ENCODE measurements at regions not wholly inside any gene's neighbourhood (a gene's known extent, or its start where the extent isn't known, plus 50 kb on each side); places are given as distances from the start of the nearest gene placed in this dataset.
"Not testable (repeated sequence)": the region's sequence is repeated elsewhere in the genome, so short reads cannot be mapped to it uniquely, and the experiment has no call there.

GRCh38 chr5:118310401-118310800, 677.9 kb downstream of the DTWD2 start:
- no peak for ATAC-seq
- Mint-ChIP-seq H3K27me3 (no peaks in the 10 kb centered on the region), H3K9me3 (peaks cover 7 to 19% of the 10 kb centered on the region in 2 donors)

GRCh38 chr5:118303296-118303695, 685.1 kb downstream of the DTWD2 start:
- DNase-seq (no peak), ATAC-seq (no peak)
- H3K27me3 Mint-ChIP-seq = no peaks in the 10 kb centered on the region
- H3K9me3 Mint-ChIP-seq = peaks cover 7 to 19% of the 10 kb centered on the region in 2 donors
- H3K4me1 Mint-ChIP-seq = no peaks in the 10 kb centered on the region
- H3K4me3 Mint-ChIP-seq = no peak overlapping the region
- H3K27ac Mint-ChIP-seq = no peak overlapping the region

More at GRCh38 chr5:118310401-118310800, 677.9 kb downstream of the DTWD2 start:
- no peak overlapping the region for H3K27ac Mint-ChIP-seq
- no peak overlapping the region for H3K4me3 Mint-ChIP-seq
- no peaks in the 10 kb centered on the region for H3K4me1 Mint-ChIP-seq
- no peak for DNase-seq

GRCh38 chr5:118302786-118303185, 685.6 kb downstream of the DTWD2 start:
- no peaks in the 10 kb centered on the region for H3K27me3 Mint-ChIP-seq
- no peak overlapping the region for H3K27ac Mint-ChIP-seq
- H3K4me3 Mint-ChIP-seq = no peak overlapping the region
- ATAC-seq = no peak
- no peaks in the 10 kb centered on the region for H3K4me1 Mint-ChIP-seq
- peaks cover 7 to 15% of the 10 kb centered on the region in 2 donors for H3K9me3 Mint-ChIP-seq
- DNase-seq = no peak

- Mint-ChIP-seq H3K27ac (no peak overlapping the region), H3K9me3 (peaks cover 7 to 8% of the 10 kb centered on the region in 2 donors), H3K4me3 (no peak overlapping the region), H3K4me1 (no peaks in the 10 kb centered on the region), H3K27me3 (no peaks in the 10 kb centered on the region)
- ATAC-seq (no peak), DNase-seq (no peak)
Measured at GRCh38 chr5:118301696-118302095, 686.7 kb downstream of the DTWD2 start.

- Mint-ChIP-seq H3K4me3 (no peak overlapping the region), H3K27me3 (no peaks in the 10 kb centered on the region), H3K4me1 (no peaks in the 10 kb centered on the region), H3K9me3 (peaks cover 7 to 12% of the 10 kb centered on the region in 2 donors), H3K27ac (no peak overlapping the region)
- ATAC-seq (no peak), DNase-seq (no peak)
Measured at GRCh38 chr5:118295045-118295444, 693.3 kb downstream of the DTWD2 start.

GRCh38 chr5:118293378-118293777, 695.0 kb downstream of the DTWD2 start:
- ATAC-seq = no peak
- peaks cover 7 to 12% of the 10 kb centered on the region in 2 donors for H3K9me3 Mint-ChIP-seq
- no peak overlapping the region for H3K4me3 Mint-ChIP-seq
- no peaks in the 10 kb centered on the region for H3K4me1 Mint-ChIP-seq
- DNase-seq = no peak
- no peaks in the 10 kb centered on the region for H3K27me3 Mint-ChIP-seq
- no peak overlapping the region for H3K27ac Mint-ChIP-seq

- H3K27ac Mint-ChIP-seq = no peak overlapping the region
- H3K9me3 Mint-ChIP-seq = peaks cover 14 to 20% of the 10 kb centered on the region in 2 donors
- H3K27me3 Mint-ChIP-seq = no peaks in the 10 kb centered on the region
- no peak for DNase-seq
- H3K4me1 Mint-ChIP-seq = no peaks in the 10 kb centered on the region
- ATAC-seq = no peak
- H3K4me3 Mint-ChIP-seq = no peak overlapping the region
Measured at GRCh38 chr5:118290204-118290603, 698.1 kb downstream of the DTWD2 start.

- DNase-seq, ATAC-seq, H3K4me3 Mint-ChIP-seq, H3K27ac Mint-ChIP-seq, H3K4me1 Mint-ChIP-seq, H3K27me3 Mint-ChIP-seq: not testable (repeated sequence)
- peaks cover 16 to 18% of the 10 kb centered on the region in 2 donors for H3K9me3 Mint-ChIP-seq
Measured at GRCh38 chr5:118284230-118284629, 704.1 kb downstream of the DTWD2 start.

GRCh38 chr5:118282480-118283038, 705.8 kb downstream of the DTWD2 start:
- not testable (repeated sequence) for H3K4me1 Mint-ChIP-seq, H3K27me3 Mint-ChIP-seq, DNase-seq, H3K4me3 Mint-ChIP-seq, H3K27ac Mint-ChIP-seq
- H3K9me3 Mint-ChIP-seq = peaks cover 16 to 18% of the 10 kb centered on the region in 2 donors
- peak; percentile 71 for ATAC-seq

GRCh38 chr5:118279540-118280294, 708.6 kb downstream of the DTWD2 start:
- Mint-ChIP-seq H3K9me3 (peaks cover 9 to 17% of the 10 kb centered on the region in 2 donors), H3K4me3 (no peak overlapping the region), H3K27me3 (no peaks in the 10 kb centered on the region), H3K4me1 (no peaks in the 10 kb centered on the region), H3K27ac (no peak overlapping the region)
- ATAC-seq = no peak
- no peak for DNase-seq

GRCh38 chr5:118270526-118270925, 717.8 kb downstream of the DTWD2 start:
- H3K4me3 Mint-ChIP-seq = no peak overlapping the region
- no peak for ATAC-seq
- no peaks in the 10 kb centered on the region for H3K4me1 Mint-ChIP-seq

GRCh38 chr5:118258223-118258622, 730.1 kb downstream of the DTWD2 start:
- no peak overlapping the region for H3K27ac Mint-ChIP-seq
- H3K27me3 Mint-ChIP-seq = no peaks in the 10 kb centered on the region
- peaks cover 4 to 8% of the 10 kb centered on the region in 2 donors for H3K9me3 Mint-ChIP-seq
- ATAC-seq (no peak), DNase-seq (no peak)
- H3K4me3 Mint-ChIP-seq = no peak overlapping the region
- no peaks in the 10 kb centered on the region for H3K4me1 Mint-ChIP-seq

More at GRCh38 chr5:118270526-118270925, 717.8 kb downstream of the DTWD2 start:
- H3K27me3 Mint-ChIP-seq = no peaks in the 10 kb centered on the region
- peaks cover 0 to 10% of the 10 kb centered on the region in 2 donors for H3K9me3 Mint-ChIP-seq
- DNase-seq = no peak
- H3K27ac Mint-ChIP-seq = no peak overlapping the region

GRCh38 chr5:118257066-118257465, 731.3 kb downstream of the DTWD2 start:
- no peak for DNase-seq
- no peaks in the 10 kb centered on the region for H3K4me1 Mint-ChIP-seq
- no peak for ATAC-seq
- no peak overlapping the region for H3K27ac Mint-ChIP-seq
- H3K27me3 Mint-ChIP-seq = no peaks in the 10 kb centered on the region
- H3K9me3 Mint-ChIP-seq = peaks cover 4 to 7% of the 10 kb centered on the region in 2 donors
- no peak overlapping the region for H3K4me3 Mint-ChIP-seq

- DNase-seq (no peak), ATAC-seq (no peak)
- H3K4me1 Mint-ChIP-seq = no peaks in the 10 kb centered on the region
- H3K9me3 Mint-ChIP-seq = peaks cover 21 to 30% of the 10 kb centered on the region in 2 donors
- no peak overlapping the region for H3K27ac Mint-ChIP-seq
- H3K4me3 Mint-ChIP-seq = no peak overlapping the region
- H3K27me3 Mint-ChIP-seq = no peaks in the 10 kb centered on the region
Measured at GRCh38 chr5:118253225-118254061, 734.9 kb downstream of the DTWD2 start.

- H3K4me1 Mint-ChIP-seq = no peaks in the 10 kb centered on the region
- peaks cover 24 to 39% of the 10 kb centered on the region in 2 donors for H3K9me3 Mint-ChIP-seq
- H3K4me3 Mint-ChIP-seq = no peak overlapping the region
- H3K27ac Mint-ChIP-seq = no peak overlapping the region
- no peak for ATAC-seq
- no peak for DNase-seq
- H3K27me3 Mint-ChIP-seq = no peaks in the 10 kb centered on the region
Measured at GRCh38 chr5:118249386-118249785, 739.0 kb downstream of the DTWD2 start.

- H3K9me3 Mint-ChIP-seq = peaks cover 24 to 35% of the 10 kb centered on the region in 2 donors
- no peak overlapping the region for H3K27ac Mint-ChIP-seq
- no peak for DNase-seq
- no peaks in the 10 kb centered on the region for H3K27me3 Mint-ChIP-seq
- no peaks in the 10 kb centered on the region for H3K4me1 Mint-ChIP-seq
- ATAC-seq = no peak
- no peak overlapping the region for H3K4me3 Mint-ChIP-seq
Measured at GRCh38 chr5:118247458-118247857, 740.9 kb downstream of the DTWD2 start.

All from stimulated activated naive CD8-positive, alpha-beta T cell treated with anti-CD3 and anti-CD28 coated beads, Interleukin-15, amount 100 ng/mL, for 72 hours (primary cell).